K562 (cell line): ENCODE measurements at regions not wholly inside any gene's neighbourhood (a gene's known extent, or its start where the extent isn't known, plus 50 kb on each side); places are given as distances from the start of the nearest gene placed in this dataset.

Experiments used
- CREB1 ChIP-seq, 2 experiments: sonication (generic) in 1 of 2; formaldehyde crosslinking in 1 of 2; IDR thresholded peaks; 2 replicates each; pipeline versions ENCODE4 v1.6.1 to v1.8.0; 2012 to 2022; ENCODE audit warnings: inconsistent platforms in 1 of 2, mild to moderate bottlenecking in 1 of 2, missing genetic modification reagents in 1 of 2, moderate library complexity in 1 of 2
- ETV6 ChIP-seq, 3 experiments: fragments of 150-350 bp in 1 of 3; sonication (generic) in 1 of 3; formaldehyde crosslinking in 1 of 3; IDR thresholded peaks; 2 replicates each; pipeline versions ENCODE4 v1.6.1 to v1.8.0; 2014 to 2022; ENCODE audit warnings: borderline replicate concordance in 2 of 3, low read depth in 2 of 3, antibody characterized with exemption in 1 of 3, low read length in 1 of 3, mild to moderate bottlenecking in 1 of 3, missing genetic modification reagents in 1 of 3
- MAFF ChIP-seq: IDR thresholded peaks from 2 replicates; pipeline ENCODE4 v1.6.1; 2012; ENCODE audit warnings: low read length, improper control_type of control experiment
- RAD21 ChIP-seq, 2 experiments: fragments of 250-450 bp in 1 of 2; fragments of 450-650 bp in 1 of 2; sonication (Bioruptor Pico) in 1 of 2; formaldehyde crosslinking in 1 of 2; IDR thresholded peaks in 1 of 2; conservative IDR thresholded peaks in 1 of 2; 2 replicates each; pipeline versions ENCODE4 v1.4.0 to v1.8.0; 2020 to 2022; ENCODE audit warnings: mild to moderate bottlenecking in 2 of 2, moderate library complexity in 1 of 2
- TF ChIP-seq, protein P1 (sequence below): fragments of 450-650 bp; formaldehyde crosslinking; IDR thresholded peaks from 2 replicates; pipeline ENCODE4 v1.4.0; 2022; ENCODE audit warnings: mild to moderate bottlenecking, moderate library complexity
- TF ChIP-seq, protein P2 (sequence below): fragments of 450-650 bp; IDR thresholded peaks from 2 replicates; pipeline ENCODE4 v1.6.1; 2016; ENCODE audit warnings: low read depth, mild to moderate bottlenecking, moderate library complexity
- TF ChIP-seq, protein P3 (sequence below), 3 experiments: IDR thresholded peaks in 2 of 3; conservative IDR thresholded peaks in 1 of 3; 2 replicates each; pipeline ENCODE4 v1.5.1; 2011 to 2012; ENCODE audit warnings: low read length in 3 of 3, mild to moderate bottlenecking in 3 of 3, control low read depth in 2 of 3, improper control_type of control experiment in 1 of 3, inconsistent platforms in 1 of 3, low read depth in 1 of 3, mixed read lengths in 1 of 3, moderate library complexity in 1 of 3; ENCODE audit not compliant: insufficient read depth in 2 of 3
- TF ChIP-seq, protein P4 (sequence below): sonication (generic); formaldehyde crosslinking; IDR thresholded peaks from 2 replicates; pipeline ENCODE4 v1.8.0; 2022; ENCODE audit warnings: missing genetic modification reagents, mild to moderate bottlenecking, borderline replicate concordance

DNA sequence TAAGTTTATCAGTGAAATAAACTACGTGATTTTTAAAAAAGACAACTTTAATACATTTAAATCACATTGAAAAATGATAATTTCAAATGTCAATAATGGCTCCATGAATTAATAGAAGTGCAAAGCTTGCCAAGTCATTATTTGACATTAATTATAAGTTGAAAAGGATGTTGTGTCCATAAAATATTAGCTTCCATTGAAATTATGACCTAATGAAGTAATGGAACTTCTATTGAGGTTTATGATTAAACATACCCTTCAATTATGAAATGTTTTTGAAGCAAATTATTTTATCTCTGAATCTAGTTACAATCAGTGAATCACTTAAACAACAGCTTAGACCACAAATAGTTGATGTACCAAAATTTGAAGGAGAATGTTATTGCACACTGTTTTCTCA lies 144.2 kb downstream of the SLITRK6 start:
- TF ChIP-seq MAFF (no peak), CREB1 (IDR thresholded peaks at IDR 0.05) (no peak), CREB1 (CRISPR knock-in tag; IDR thresholded peaks at IDR 0.05) (no peak), ETV6 (IDR thresholded peaks at IDR 0.05; ENCODE audit: borderline replicate concordance in 1 of 2, low read depth in 2 of 2, low read length in 1 of 2) (no peak), ETV6 (CRISPR knock-in tag; IDR thresholded peaks at IDR 0.05; ENCODE audit: borderline replicate concordance) (no peak), RAD21 (CRISPR knock-in tag; conservative IDR thresholded peaks at IDR 0.05 in 1 of 2, IDR thresholded peaks at IDR 0.05 in 1 of 2) (no peak)
- TF ChIP-seq, protein P1, sequence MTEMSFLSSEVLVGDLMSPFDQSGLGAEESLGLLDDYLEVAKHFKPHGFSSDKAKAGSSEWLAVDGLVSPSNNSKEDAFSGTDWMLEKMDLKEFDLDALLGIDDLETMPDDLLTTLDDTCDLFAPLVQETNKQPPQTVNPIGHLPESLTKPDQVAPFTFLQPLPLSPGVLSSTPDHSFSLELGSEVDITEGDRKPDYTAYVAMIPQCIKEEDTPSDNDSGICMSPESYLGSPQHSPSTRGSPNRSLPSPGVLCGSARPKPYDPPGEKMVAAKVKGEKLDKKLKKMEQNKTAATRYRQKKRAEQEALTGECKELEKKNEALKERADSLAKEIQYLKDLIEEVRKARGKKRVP (CRISPR knock-in tag), result no peak
- TF ChIP-seq, protein P2, sequence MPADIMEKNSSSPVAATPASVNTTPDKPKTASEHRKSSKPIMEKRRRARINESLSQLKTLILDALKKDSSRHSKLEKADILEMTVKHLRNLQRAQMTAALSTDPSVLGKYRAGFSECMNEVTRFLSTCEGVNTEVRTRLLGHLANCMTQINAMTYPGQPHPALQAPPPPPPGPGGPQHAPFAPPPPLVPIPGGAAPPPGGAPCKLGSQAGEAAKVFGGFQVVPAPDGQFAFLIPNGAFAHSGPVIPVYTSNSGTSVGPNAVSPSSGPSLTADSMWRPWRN, result no peak
- TF ChIP-seq, protein P3, sequence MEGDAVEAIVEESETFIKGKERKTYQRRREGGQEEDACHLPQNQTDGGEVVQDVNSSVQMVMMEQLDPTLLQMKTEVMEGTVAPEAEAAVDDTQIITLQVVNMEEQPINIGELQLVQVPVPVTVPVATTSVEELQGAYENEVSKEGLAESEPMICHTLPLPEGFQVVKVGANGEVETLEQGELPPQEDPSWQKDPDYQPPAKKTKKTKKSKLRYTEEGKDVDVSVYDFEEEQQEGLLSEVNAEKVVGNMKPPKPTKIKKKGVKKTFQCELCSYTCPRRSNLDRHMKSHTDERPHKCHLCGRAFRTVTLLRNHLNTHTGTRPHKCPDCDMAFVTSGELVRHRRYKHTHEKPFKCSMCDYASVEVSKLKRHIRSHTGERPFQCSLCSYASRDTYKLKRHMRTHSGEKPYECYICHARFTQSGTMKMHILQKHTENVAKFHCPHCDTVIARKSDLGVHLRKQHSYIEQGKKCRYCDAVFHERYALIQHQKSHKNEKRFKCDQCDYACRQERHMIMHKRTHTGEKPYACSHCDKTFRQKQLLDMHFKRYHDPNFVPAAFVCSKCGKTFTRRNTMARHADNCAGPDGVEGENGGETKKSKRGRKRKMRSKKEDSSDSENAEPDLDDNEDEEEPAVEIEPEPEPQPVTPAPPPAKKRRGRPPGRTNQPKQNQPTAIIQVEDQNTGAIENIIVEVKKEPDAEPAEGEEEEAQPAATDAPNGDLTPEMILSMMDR (IDR thresholded peaks at IDR 0.05 in 2 of 3, conservative IDR thresholded peaks at IDR 0.05 in 1 of 3; ENCODE audit: insufficient read depth in 2 of 3, low read depth in 1 of 3, low read length in 3 of 3), result no peak
- TF ChIP-seq, protein P4, sequence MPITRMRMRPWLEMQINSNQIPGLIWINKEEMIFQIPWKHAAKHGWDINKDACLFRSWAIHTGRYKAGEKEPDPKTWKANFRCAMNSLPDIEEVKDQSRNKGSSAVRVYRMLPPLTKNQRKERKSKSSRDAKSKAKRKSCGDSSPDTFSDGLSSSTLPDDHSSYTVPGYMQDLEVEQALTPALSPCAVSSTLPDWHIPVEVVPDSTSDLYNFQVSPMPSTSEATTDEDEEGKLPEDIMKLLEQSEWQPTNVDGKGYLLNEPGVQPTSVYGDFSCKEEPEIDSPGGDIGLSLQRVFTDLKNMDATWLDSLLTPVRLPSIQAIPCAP (CRISPR knock-in tag), result no peak
